ENCODE measurements at regions not wholly inside any gene's neighbourhood (a gene's known extent, or its start where the extent isn't known, plus 50 kb on each side); places are given as distances from the start of the nearest gene placed in this dataset.

DNA sequence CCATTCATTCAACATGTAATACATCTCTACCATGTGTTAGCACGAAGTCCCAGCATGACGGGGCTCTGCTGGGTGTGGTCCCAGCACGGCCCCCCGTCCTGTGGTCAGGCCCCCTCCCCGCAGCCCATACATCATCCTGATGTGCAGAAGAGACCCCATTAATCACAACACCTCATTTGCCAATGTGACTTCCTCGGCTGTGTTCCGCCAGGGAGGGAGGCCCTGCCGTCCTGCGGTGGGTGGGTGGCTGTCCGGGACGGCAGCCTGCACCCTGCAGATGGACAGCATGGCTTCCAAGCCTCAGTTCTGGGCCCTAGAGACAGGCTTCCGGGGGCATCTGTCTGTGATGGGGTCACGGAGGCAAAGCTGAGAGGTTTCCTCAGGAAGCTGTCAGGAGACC, 254.0 kb downstream of the CYP26B1 start:
- Histone ChIP-seq H2BK15ac (ENCODE audit: low read length) (no peak overlapping the region), H4K8ac (ENCODE audit: extremely low read depth, insufficient read depth, low read length) (no peak overlapping the region; the same call in 1 of the 2 replicates), H3K79me1 (ENCODE audit: low read depth, low read length) (no peaks in the 10 kb centered on the region), H3K4me1 (replicated peaks in 1 of 4; ENCODE audit: control insufficient read depth in 3 of 4, insufficient read depth in 4 of 4, low read length in 3 of 4) (no peaks in the 10 kb centered on the region; a peak in 1 of 7 replicates), H3K79me2 (ENCODE audit: control insufficient read depth in 1 of 2, insufficient read depth in 2 of 2, low read length in 2 of 2) (no peaks in the 10 kb centered on the region), H3K4me2 (ENCODE audit: insufficient read depth in 1 of 2, low read depth in 2 of 2, low read length in 2 of 2) (no peak overlapping the region), H2BK5ac (ENCODE audit: low read depth, low read length) (no peak overlapping the region), H4K5ac (ENCODE audit: insufficient read length, low read depth, low read length) (no peak overlapping the region), H3K9ac (replicated peaks in 1 of 4; ENCODE audit: extremely low read depth in 1 of 4, low read depth in 3 of 4, low read length in 3 of 4) (no peak overlapping the region), H3K27ac (ENCODE audit: low read depth, low read length) (no peak overlapping the region), H2BK120ac (replicated peaks; ENCODE audit: low read depth, low read length) (no peak overlapping the region), H4K20me1 (replicated peaks in 1 of 2; ENCODE audit: control insufficient read depth in 1 of 2, insufficient read depth in 2 of 2, low read length in 2 of 2) (no peaks in the 10 kb centered on the region), H3K14ac (ENCODE audit: insufficient read length) (no peak overlapping the region), H3K18ac (ENCODE audit: extremely low read depth, low read length) (no peak overlapping the region), H3K56ac (replicated peaks; ENCODE audit: insufficient read length, low read depth, low read length) (no peak overlapping the region), H3K9me3 (ENCODE audit: insufficient read depth in 2 of 2, low read depth in 1 of 2, low read length in 1 of 2) (no peaks in the 10 kb centered on the region), H3K36me3 (ENCODE audit: control insufficient read depth in 2 of 4, insufficient read depth in 4 of 4, low read length in 3 of 4) (no peaks in the 10 kb centered on the region), H2BK20ac (ENCODE audit: low read length) (no peak overlapping the region), H3K4me3 (ENCODE audit: extremely low read depth in 1 of 4, insufficient read depth in 2 of 4, low read depth in 3 of 4, low read length in 4 of 4) (no peak overlapping the region), H2AFZ (ENCODE audit: low read length) (no peak overlapping the region), H3K4ac (replicated peaks; ENCODE audit: insufficient read length, low read depth, low read length) (no peak overlapping the region), H2AK5ac (ENCODE audit: low read depth, low read length) (no peak overlapping the region), H3K23me2 (ENCODE audit: low read depth, low read length) (no peaks in the 10 kb centered on the region), H2BK12ac (ENCODE audit: low read depth, low read length) (no peak overlapping the region), H3K27me3 (replicated peaks in 1 of 4; ENCODE audit: control insufficient read depth in 3 of 4, extremely low read depth in 1 of 4, insufficient read depth in 3 of 4, low read length in 3 of 4) (no peaks in the 10 kb centered on the region), H4K91ac (replicated peaks; ENCODE audit: insufficient read length, low read length) (no peak overlapping the region), H3K23ac (ENCODE audit: insufficient read length) (no peak overlapping the region)
- WGBS, 2 experiments (ENCODE audit: extremely low coverage in 1 of 2, insufficient coverage in 1 of 2, insufficient read length in 1 of 2, insufficient replicate concordance in 2 of 2, low coverage in 1 of 2, low lambda C conversion rate in 2 of 2, missing lambda C conversion rate in 1 of 2) = 98% methylated on average over 11 of the region's 13 CpGs; no CpG with 5 or more reads in 1 of the 2 experiments
- DNase-seq (ENCODE audit: low read depth in 1 of 2, low spot score in 2 of 2) = peak in 1 of 2 experiments; percentile 22
- CTCF ChIA-PET (ENCODE audit: partially characterized antibody) = interaction anchor here (0.9 to 1.9 kb wide), 9 partner anchors 9 to 257 kb away, joined by 3 to 8 read pairs (median 3); no protein-coding TSS in a partner anchor
- POLR2A ChIA-PET (ENCODE audit: partially characterized antibody) = no interaction called here
- no peak for FAIRE-seq
- TF ChIP-seq POLR2AphosphoS5 (IDR thresholded peaks at IDR 0.05; ENCODE audit: low read depth, low read length) = no peak
- no peak for TF ChIP-seq RAD21 (IDR thresholded peaks at IDR 0.05 in 1 of 2, conservative IDR thresholded peaks at IDR 0.05 in 1 of 2; ENCODE audit: low read depth in 2 of 2, low read length in 2 of 2)
- TF ChIP-seq SIN3A (conservative IDR thresholded peaks at IDR 0.05 in 1 of 2, IDR thresholded peaks at IDR 0.05 in 1 of 2; ENCODE audit: low read depth in 1 of 2, low read length in 2 of 2) = no peak
- no peak for TF ChIP-seq SP4 (IDR thresholded peaks at IDR 0.05; ENCODE audit: low read length)
- TF ChIP-seq HDAC2 (IDR thresholded peaks at IDR 0.05; ENCODE audit: borderline replicate concordance in 1 of 2, low read depth in 2 of 2, low read length in 2 of 2) = no peak
- TF ChIP-seq GABPA (IDR thresholded peaks at IDR 0.05; ENCODE audit: borderline replicate concordance, insufficient read depth, low read length) = no peak
- TF ChIP-seq RXRA (IDR thresholded peaks at IDR 0.05; ENCODE audit: insufficient read depth, low read depth, low read length) = no peak
- TF ChIP-seq FOSL1 (IDR thresholded peaks at IDR 0.05; ENCODE audit: insufficient read depth, low read depth, low read length) = no peak
- TF ChIP-seq BCL11A (IDR thresholded peaks at IDR 0.05; ENCODE audit: low read depth in 2 of 2, low read length in 2 of 2) = no peak
- TF ChIP-seq SUZ12 (IDR thresholded peaks at IDR 0.05; ENCODE audit: low read length) = no peak
- no peak for TF ChIP-seq NRF1 (IDR thresholded peaks at IDR 0.05; ENCODE audit: low read depth, low read length)
- TF ChIP-seq TEAD4 (IDR thresholded peaks at IDR 0.05; ENCODE audit: low read depth, low read length) = no peak
- TF ChIP-seq GTF2F1 (IDR thresholded peaks at IDR 0.05; ENCODE audit: borderline replicate concordance, low read depth, low read length) = no peak
- no peak for TF ChIP-seq EZH2 (IDR thresholded peaks at IDR 0.05; ENCODE audit: low read depth, low read length, severe bottlenecking)
